HepG2 (cell line): ENCODE measurements at regions not wholly inside any gene's neighbourhood (a gene's known extent, or its start where the extent isn't known, plus 50 kb on each side); places are given as distances from the start of the nearest gene placed in this dataset.
A peak's percentile ranks its signal among the peaks of the same experiment; 100 is the strongest.

Experiments used
- KLF16 ChIP-seq, 2 experiments: sonication (generic) in 1 of 2; formaldehyde crosslinking in 1 of 2; IDR thresholded peaks; 2 replicates each; pipeline versions ENCODE4 v1.6.1 to v1.8.0; 2016 to 2023; ENCODE audit warnings: missing genetic modification reagents in 2 of 2, missing compliant biosample characterization in 1 of 2
- NFAT5 ChIP-seq: sonication (generic); formaldehyde crosslinking; IDR thresholded peaks from 2 replicates; pipeline ENCODE4 v1.4.0; 2020; ENCODE audit warnings: missing genetic modification reagents
- PAF1 ChIP-seq: IDR thresholded peaks from 2 replicates; pipeline ENCODE4 v1.6.1; 2016; ENCODE audit warnings: missing genetic modification reagents, missing compliant biosample characterization
- PHF21A ChIP-seq: sonication (generic); formaldehyde crosslinking; IDR thresholded peaks from 2 replicates; pipeline ENCODE4 v1.5.0; 2020; ENCODE audit warnings: mild to moderate bottlenecking, missing genetic modification reagents
- SP5 ChIP-seq: IDR thresholded peaks from 2 replicates; pipeline ENCODE4 v1.6.1; 2016; ENCODE audit warnings: low read depth, borderline replicate concordance
- SRSF4 ChIP-seq: fragments of 200-400 bp; formaldehyde crosslinking; IDR thresholded peaks from one replicate; pipeline ENCODE4 v1.6.1; 2018; ENCODE audit warnings: mild to moderate bottlenecking, low read depth, low read length, moderate library complexity; ENCODE audit not compliant: poor library complexity, severe bottlenecking
- SRY ChIP-seq: sonication (generic); formaldehyde crosslinking; IDR thresholded peaks from 2 replicates; pipeline ENCODE4 v1.8.0; 2022; ENCODE audit warnings: mild to moderate bottlenecking, missing genetic modification reagents
- TBX2 ChIP-seq: sonication (generic); formaldehyde crosslinking; IDR thresholded peaks from 2 replicates; pipeline ENCODE4 v1.5.0; 2020; ENCODE audit warnings: missing genetic modification reagents, mild to moderate bottlenecking, borderline replicate concordance
- WIZ ChIP-seq: sonication (generic); formaldehyde crosslinking; IDR thresholded peaks from 2 replicates; pipeline ENCODE4 v1.5.1; 2020; ENCODE audit warnings: mild to moderate bottlenecking, missing genetic modification reagents
- ZBED4 ChIP-seq: sonication (generic); formaldehyde crosslinking; IDR thresholded peaks from 2 replicates; pipeline ENCODE4 v1.4.0; 2020; ENCODE audit warnings: missing genetic modification reagents, borderline replicate concordance
- ZBTB7A ChIP-seq: sonication (generic); formaldehyde crosslinking; IDR thresholded peaks from 2 replicates; pipeline ENCODE4 v1.8.0; 2022; ENCODE audit warnings: mild to moderate bottlenecking, missing genetic modification reagents
- ZFP1 ChIP-seq: IDR thresholded peaks from 2 replicates; pipeline ENCODE4 v1.6.1; 2016
- ZNF530 ChIP-seq: sonication (generic); formaldehyde crosslinking; IDR thresholded peaks from 2 replicates; pipeline ENCODE4 v1.5.0; 2020; ENCODE audit warnings: low read depth, mild to moderate bottlenecking, missing genetic modification reagents
- ZNF574 ChIP-seq: sonication (generic); formaldehyde crosslinking; IDR thresholded peaks from 2 replicates; pipeline ENCODE4 v1.4.0; 2020; ENCODE audit warnings: missing genetic modification reagents
- ZNF678 ChIP-seq: sonication (generic); formaldehyde crosslinking; IDR thresholded peaks from 2 replicates; pipeline ENCODE4 v1.4.0; 2020; ENCODE audit warnings: mild to moderate bottlenecking, missing genetic modification reagents
- TF ChIP-seq, protein P1 (sequence below): sonication (generic); formaldehyde crosslinking; IDR thresholded peaks from 2 replicates; pipeline ENCODE4 v1.4.0; 2020; ENCODE audit warnings: missing genetic modification reagents

GRCh38 chr2:41836948-41837347, 210.9 kb upstream of the PKDCC start (continued):
- TF ChIP-seq TBX2 (CRISPR knock-in tag) (no peak), SRY (CRISPR knock-in tag) (peak; percentile 71; the same call in 1 of the 2 replicates), ZNF530 (CRISPR knock-in tag) (0 out of 2 replicates have a peak, but pooled peaks have one; percentile 46), PAF1 (CRISPR knock-in tag) (no peak), ZBED4 (CRISPR knock-in tag) (peak; percentile 39; the same call in 1 of the 2 replicates), ZNF678 (CRISPR knock-in tag) (no peak), SRSF4 (no peak), PHF21A (CRISPR knock-in tag) (no peak), ZFP1 (CRISPR knock-in tag) (peak; percentile 63; the same call in 1 of the 2 replicates), ZBTB7A (CRISPR knock-in tag) (0 out of 2 replicates have a peak, but pooled peaks have one; percentile 58), NFAT5 (CRISPR knock-in tag) (0 out of 2 replicates have a peak, but pooled peaks have one; percentile 78), WIZ (CRISPR knock-in tag) (peak; percentile 47; the same call in 1 of the 2 replicates), ZNF574 (CRISPR knock-in tag) (0 out of 2 replicates have a peak, but pooled peaks have one; percentile 35), SP5 (CRISPR knock-in tag) (no peak), KLF16 (CRISPR knock-in tag; IDR thresholded peaks at IDR 0.05) (peak in 1 of 2 experiments; percentile 93; a peak in 2 of 4 replicates)
- TF ChIP-seq, protein P1, sequence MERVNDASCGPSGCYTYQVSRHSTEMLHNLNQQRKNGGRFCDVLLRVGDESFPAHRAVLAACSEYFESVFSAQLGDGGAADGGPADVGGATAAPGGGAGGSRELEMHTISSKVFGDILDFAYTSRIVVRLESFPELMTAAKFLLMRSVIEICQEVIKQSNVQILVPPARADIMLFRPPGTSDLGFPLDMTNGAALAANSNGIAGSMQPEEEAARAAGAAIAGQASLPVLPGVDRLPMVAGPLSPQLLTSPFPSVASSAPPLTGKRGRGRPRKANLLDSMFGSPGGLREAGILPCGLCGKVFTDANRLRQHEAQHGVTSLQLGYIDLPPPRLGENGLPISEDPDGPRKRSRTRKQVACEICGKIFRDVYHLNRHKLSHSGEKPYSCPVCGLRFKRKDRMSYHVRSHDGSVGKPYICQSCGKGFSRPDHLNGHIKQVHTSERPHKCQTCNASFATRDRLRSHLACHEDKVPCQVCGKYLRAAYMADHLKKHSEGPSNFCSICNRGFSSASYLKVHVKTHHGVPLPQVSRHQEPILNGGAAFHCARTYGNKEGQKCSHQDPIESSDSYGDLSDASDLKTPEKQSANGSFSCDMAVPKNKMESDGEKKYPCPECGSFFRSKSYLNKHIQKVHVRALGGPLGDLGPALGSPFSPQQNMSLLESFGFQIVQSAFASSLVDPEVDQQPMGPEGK (CRISPR knock-in tag): 0 out of 2 replicates have a peak, but pooled peaks have one; percentile 42
